HEK293T (cell line): ENCODE measurements at regions not wholly inside any gene's neighbourhood (a gene's known extent, or its start where the extent isn't known, plus 50 kb on each side); places are given as distances from the start of the nearest gene placed in this dataset.

Source experiments
- CTCF ChIA-PET: fragments of 350-600 bp; formaldehyde crosslinking; extraction: SDS; loops from one replicate; lab custom pipeline; 2021; ENCODE audit warnings: antibody characterized with exemption, inconsistent platforms; lab: Yijun Ruan, JAX
- POLR2A ChIA-PET: fragments of 350-600 bp; formaldehyde crosslinking; extraction: SDS; loops from one replicate; lab custom pipeline; 2020; ENCODE audit warnings: antibody characterized with exemption, inconsistent platforms; lab: Yijun Ruan, JAX
- DNase-seq: peaks from one replicate; pipeline ENCODE4 v3.0.0; 2012; ENCODE audit warnings: mixed read lengths; ENCODE audit errors: extremely low spot score
- ARNT ChIP-seq: fragments of 450-650 bp; IDR thresholded peaks from 2 replicates; pipeline ENCODE4 v1.6.1; 2017; ENCODE audit warnings: mild to moderate bottlenecking
- BHLHE40 ChIP-seq: fragments of 450-650 bp; IDR thresholded peaks from 2 replicates; pipeline ENCODE4 v1.6.1; 2016; ENCODE audit warnings: mild to moderate bottlenecking, moderate library complexity, borderline replicate concordance
- CTBP1 ChIP-seq: fragments of 450-650 bp; IDR thresholded peaks from 2 replicates; pipeline ENCODE4 v1.6.1; 2016; ENCODE audit warnings: borderline replicate concordance
- ELF4 ChIP-seq: fragments of 450-650 bp; IDR thresholded peaks from 2 replicates; pipeline ENCODE4 v1.6.1; 2017; ENCODE audit warnings: antibody characterized with exemption
- FOXA1 ChIP-seq: fragments of 450-650 bp; IDR thresholded peaks from 2 replicates; pipeline ENCODE4 v1.6.1; 2016; ENCODE audit warnings: mild to moderate bottlenecking
- FOXK2 ChIP-seq: fragments of 450-650 bp; IDR thresholded peaks from 2 replicates; pipeline ENCODE4 v1.6.1; 2016; ENCODE audit warnings: mild to moderate bottlenecking
- FOXM1 ChIP-seq: fragments of 450-650 bp; IDR thresholded peaks from 2 replicates; pipeline ENCODE4 v1.6.1; 2017; ENCODE audit warnings: mild to moderate bottlenecking, borderline replicate concordance
- HDGF ChIP-seq: fragments of 450-650 bp; IDR thresholded peaks from 2 replicates; pipeline ENCODE4 v1.6.1; 2017; ENCODE audit warnings: antibody characterized with exemption, borderline replicate concordance
- L3MBTL2 ChIP-seq: fragments of 450-650 bp; conservative IDR thresholded peaks from 2 replicates; pipeline ENCODE4 v1.6.1; 2016; ENCODE audit warnings: mild to moderate bottlenecking
- LEF1 ChIP-seq: fragments of 450-650 bp; IDR thresholded peaks from 2 replicates; pipeline ENCODE4 v1.6.1; 2017; ENCODE audit warnings: mild to moderate bottlenecking, borderline replicate concordance
- NFRKB ChIP-seq: fragments of 450-650 bp; IDR thresholded peaks from 2 replicates; pipeline ENCODE4 v1.6.1; 2016; ENCODE audit warnings: mild to moderate bottlenecking, moderate library complexity
- PKNOX1 ChIP-seq: fragments of 450-650 bp; IDR thresholded peaks from 2 replicates; pipeline ENCODE4 v1.6.1; 2016
- SP1 ChIP-seq: fragments of 450-650 bp; IDR thresholded peaks from 2 replicates; pipeline ENCODE4 v1.6.1; 2017
- SUZ12 ChIP-seq: fragments of 450-650 bp; IDR thresholded peaks from 2 replicates; pipeline ENCODE4 v1.6.1; 2016; ENCODE audit warnings: mild to moderate bottlenecking
- TARDBP ChIP-seq: fragments of 450-650 bp; IDR thresholded peaks from 2 replicates; pipeline ENCODE4 v1.6.1; 2016
- ZNF384 ChIP-seq: fragments of 450-650 bp; IDR thresholded peaks from 2 replicates; pipeline ENCODE4 v1.6.1; 2016

DNA sequence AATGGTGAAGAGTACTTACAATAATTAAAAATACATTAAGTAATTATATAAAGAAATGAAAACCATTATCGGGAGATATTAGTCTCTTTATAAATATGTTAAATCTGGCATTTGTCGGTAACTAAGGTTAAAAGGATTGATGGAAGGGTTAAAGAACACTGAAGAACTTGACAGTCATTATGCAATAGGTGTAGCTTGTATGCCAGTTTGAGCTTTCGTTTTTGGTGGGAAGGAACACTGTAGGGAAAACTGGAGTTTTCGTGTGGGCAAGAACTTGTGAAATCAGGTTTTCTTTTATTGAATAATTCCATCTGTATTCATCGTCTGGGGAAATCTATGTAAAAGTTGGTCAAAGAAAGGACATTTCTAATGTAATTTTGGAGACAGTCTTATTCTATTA, 142.3 kb downstream of the DMRTA1 start:
- ChIA-PET CTCF (no interaction called here), POLR2A (no interaction called here)
- TF ChIP-seq HDGF = no peak
- no peak for TF ChIP-seq CTBP1
- TF ChIP-seq FOXK2 = no peak
- TF ChIP-seq FOXM1 = no peak
- TF ChIP-seq ZNF384 = no peak
- TF ChIP-seq L3MBTL2 = no peak
- TF ChIP-seq FOXA1 = no peak
- TF ChIP-seq ELF4 = no peak
- TF ChIP-seq SP1 = no peak
- DNase-seq = no peak

- TF ChIP-seq ELF4 = no peak
- no peak for TF ChIP-seq FOXA1
- no peak for TF ChIP-seq LEF1
- TF ChIP-seq PKNOX1 = no peak
- no peak for TF ChIP-seq ARNT
- TF ChIP-seq SUZ12 = no peak
- TF ChIP-seq SP1 = no peak
- no peak for TF ChIP-seq FOXM1
- TF ChIP-seq TARDBP = no peak
- no peak for TF ChIP-seq CTBP1
- ChIA-PET CTCF (no interaction called here), POLR2A (no interaction called here)
- no peak for DNase-seq
Measured at GRCh38 chr9:22590336-22591033, 143.9 kb downstream of the DMRTA1 start.

DNA sequence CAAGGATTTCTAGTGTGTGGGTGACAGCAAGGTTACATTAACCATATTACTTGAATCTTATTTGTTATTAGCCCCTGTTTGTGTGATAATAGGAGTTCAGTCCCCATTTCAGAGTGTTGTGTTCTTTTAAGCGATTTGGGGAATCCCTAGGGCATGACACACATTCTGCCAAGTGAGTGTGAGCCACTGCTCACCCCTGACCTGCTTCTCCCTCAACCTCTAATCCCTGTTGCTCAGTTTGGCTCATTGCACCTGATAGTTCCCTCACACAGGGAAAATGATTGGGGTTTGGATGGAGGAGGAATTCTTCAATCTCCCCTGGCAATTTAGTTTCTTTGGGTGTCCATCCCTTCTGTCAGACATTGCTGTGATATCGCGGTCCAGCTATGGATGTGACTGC, 149.2 kb downstream of the DMRTA1 start:
- ChIA-PET POLR2A (no interaction called here), CTCF (interaction anchor here (0.6 kb wide), 1 partner anchor 144 kb away, joined by 4 read pairs; no protein-coding TSS in a partner anchor)
- TF ChIP-seq SUZ12 = no peak
- no peak for TF ChIP-seq SP1
- no peak for TF ChIP-seq PKNOX1
- TF ChIP-seq NFRKB = no peak
- TF ChIP-seq BHLHE40 = no peak
- no peak for TF ChIP-seq FOXK2
- no peak for TF ChIP-seq ELF4
- TF ChIP-seq LEF1 = no peak
- no peak for DNase-seq

- DNase-seq = no peak
- POLR2A ChIA-PET = no interaction called here
- no peak for TF ChIP-seq BHLHE40
- no peak for TF ChIP-seq ARNT
- no peak for TF ChIP-seq SP1
- TF ChIP-seq SUZ12 = no peak
- TF ChIP-seq FOXA1 = no peak
- no peak for TF ChIP-seq FOXK2
- TF ChIP-seq FOXM1 = no peak
- TF ChIP-seq LEF1 = no peak
- no peak for TF ChIP-seq CTBP1
- CTCF ChIA-PET = interaction anchor here (1.2 kb wide), 1 partner anchor 14 kb away, joined by 3 read pairs; no protein-coding TSS in a partner anchor
Measured at GRCh38 chr9:22617156-22617555, 170.5 kb downstream of the DMRTA1 start.

DNA sequence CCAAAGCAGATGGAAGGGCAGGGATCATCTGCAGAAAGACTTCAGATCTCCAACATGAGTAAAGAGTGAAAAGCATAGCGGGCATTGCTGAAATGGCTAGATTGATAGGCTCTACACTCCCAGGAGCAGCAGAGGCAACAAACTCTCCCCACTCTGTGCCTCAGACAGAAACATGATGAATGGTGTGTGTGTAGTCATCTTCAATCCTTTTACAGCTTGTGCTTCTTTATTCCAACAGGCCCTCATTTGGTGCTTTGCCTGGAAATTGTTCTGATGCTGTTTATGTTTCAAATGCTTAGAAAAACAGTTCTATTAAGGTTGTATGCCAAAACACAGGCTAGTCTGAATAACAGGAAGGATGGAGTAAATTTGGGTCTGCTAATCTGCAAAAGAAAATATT, 176.2 kb downstream of the DMRTA1 start:
- ChIA-PET CTCF (no interaction called here), POLR2A (no interaction called here)
- no peak for DNase-seq
- TF ChIP-seq LEF1 (no peak), CTBP1 (no peak), SUZ12 (no peak), FOXM1 (no peak), NFRKB (no peak), BHLHE40 (no peak), FOXK2 (no peak)

- ChIA-PET CTCF (no interaction called here), POLR2A (no interaction called here)
- DNase-seq = no peak
- TF ChIP-seq SUZ12 = no peak
Measured at GRCh38 chr9:22623236-22623635, 176.6 kb downstream of the DMRTA1 start.

DNA sequence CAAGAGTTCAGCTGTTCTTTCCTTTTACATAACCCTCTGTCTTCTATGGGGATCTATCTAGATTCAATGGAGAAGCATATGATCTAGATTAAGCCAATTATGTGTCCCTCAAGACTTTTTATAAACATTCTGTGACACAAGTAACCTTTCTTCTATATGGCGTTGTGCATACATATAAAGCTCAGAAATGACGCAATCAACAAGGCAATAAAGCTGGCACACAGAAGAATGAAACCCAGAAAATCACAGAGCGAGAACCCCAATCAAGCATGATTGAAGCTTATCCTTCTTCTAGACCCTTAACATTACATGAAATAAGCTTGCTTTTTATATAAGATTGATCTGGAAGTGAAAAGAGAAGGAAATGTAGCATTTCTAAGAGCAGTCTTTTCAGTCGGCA, 178.9 kb downstream of the DMRTA1 start:
- DNase-seq = no peak
- CTCF ChIA-PET = no interaction called here
- POLR2A ChIA-PET = no interaction called here
- TF ChIP-seq CTBP1 (no peak), HDGF (no peak), ZNF384 (no peak), FOXA1 (no peak), L3MBTL2 (no peak), FOXK2 (no peak), SP1 (no peak), ARNT (no peak), LEF1 (no peak), SUZ12 (no peak), NFRKB (no peak), BHLHE40 (no peak), PKNOX1 (no peak), TARDBP (no peak), ELF4 (no peak), FOXM1 (no peak)
